ENCODE measurements at regions not wholly inside any gene's neighbourhood (a gene's known extent, or its start where the extent isn't known, plus 50 kb on each side); places are given as distances from the start of the nearest gene placed in this dataset.
"Not testable (repeated sequence)": the region's sequence is repeated elsewhere in the genome, so short reads cannot be mapped to it uniquely, and the experiment has no call there.

- H3K27ac ChIP-seq = no peak overlapping the region
- H3K27me3 ChIP-seq = no peaks in the 10 kb centered on the region
- no peaks in the 10 kb centered on the region for H3K36me3 ChIP-seq
- no peak for DNase-seq (ENCODE audit: low spot score)
- no peak for TF ChIP-seq CTCF (IDR thresholded peaks at IDR 0.05)
- no peaks in the 10 kb centered on the region for H3K9me3 ChIP-seq
- H3K4me3 ChIP-seq = no peak overlapping the region
- no peaks in the 10 kb centered on the region for H3K4me1 ChIP-seq
Measured at GRCh38 chr1:200487650-200488049, 77.8 kb upstream of the ZNF281 start.

DNA sequence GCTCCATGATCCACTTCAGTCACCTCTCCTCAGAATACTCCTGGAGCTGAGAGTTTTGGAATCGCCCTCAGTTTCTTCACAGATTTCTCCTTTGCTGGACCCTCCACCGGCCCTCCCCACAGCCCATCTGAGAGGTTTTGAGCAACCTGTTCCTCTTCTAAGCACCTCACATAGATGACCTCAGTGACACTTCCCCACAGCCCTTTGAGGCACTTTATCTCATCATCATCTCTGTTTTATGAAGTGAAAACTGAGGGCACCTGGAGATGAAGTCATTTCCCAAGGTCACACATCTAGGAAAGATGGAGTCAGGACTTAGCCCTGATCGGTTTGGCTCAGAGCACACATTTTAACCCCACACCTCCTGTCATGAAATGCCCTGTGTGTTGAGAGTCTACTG is 76.8 kb upstream of the ZNF281 start:
- H3K36me3 ChIP-seq = no peaks in the 10 kb centered on the region
- H3K4me1 ChIP-seq = no peaks in the 10 kb centered on the region
- H3K4me3 ChIP-seq = no peak overlapping the region
- DNase-seq (ENCODE audit: low spot score) = no peak
- no peak overlapping the region for H3K27ac ChIP-seq
- no peaks in the 10 kb centered on the region for H3K9me3 ChIP-seq
- TF ChIP-seq CTCF (IDR thresholded peaks at IDR 0.05) = no peak
- H3K27me3 ChIP-seq = no peaks in the 10 kb centered on the region

- DNase-seq (ENCODE audit: low spot score); H3K4me3 ChIP-seq; H3K27me3 ChIP-seq; H3K9me3 ChIP-seq; H3K4me1 ChIP-seq; H3K36me3 ChIP-seq; H3K27ac ChIP-seq: not testable (repeated sequence)
Measured at GRCh38 chr1:200484438-200484946, 74.7 kb upstream of the ZNF281 start.

- H3K4me3 ChIP-seq = no peak overlapping the region
- no peaks in the 10 kb centered on the region for H3K36me3 ChIP-seq
- TF ChIP-seq CTCF (IDR thresholded peaks at IDR 0.05) = no peak
- H3K27me3 ChIP-seq = no peaks in the 10 kb centered on the region
- no peaks in the 10 kb centered on the region for H3K4me1 ChIP-seq
- DNase-seq (ENCODE audit: low spot score) = no peak
- no peaks in the 10 kb centered on the region for H3K9me3 ChIP-seq
- no peak overlapping the region for H3K27ac ChIP-seq
Measured at GRCh38 chr1:200483491-200484143, 73.8 kb upstream of the ZNF281 start.

- no peaks in the 10 kb centered on the region for H3K27me3 ChIP-seq
- no peaks in the 10 kb centered on the region for H3K36me3 ChIP-seq
- H3K27ac ChIP-seq = no peak overlapping the region
- no peak for TF ChIP-seq CTCF (IDR thresholded peaks at IDR 0.05)
- no peak overlapping the region for H3K4me3 ChIP-seq
- no peak for DNase-seq (ENCODE audit: low spot score)
- no peaks in the 10 kb centered on the region for H3K9me3 ChIP-seq
- no peaks in the 10 kb centered on the region for H3K4me1 ChIP-seq
Measured at GRCh38 chr1:200480964-200481363, 71.1 kb upstream of the ZNF281 start.

- DNase-seq (ENCODE audit: low spot score) = no peak
- no peak for TF ChIP-seq CTCF (IDR thresholded peaks at IDR 0.05)
Measured at GRCh38 chr1:200479816-200480215, 70.0 kb upstream of the ZNF281 start.

More at GRCh38 chr1:200479816-200480215, 70.0 kb upstream of the ZNF281 start:
- H3K9me3 ChIP-seq = no peaks in the 10 kb centered on the region
- no peaks in the 10 kb centered on the region for H3K36me3 ChIP-seq
- no peaks in the 10 kb centered on the region for H3K27me3 ChIP-seq
- H3K27ac ChIP-seq = no peak overlapping the region
- H3K4me1 ChIP-seq = no peaks in the 10 kb centered on the region
- H3K4me3 ChIP-seq = no peak overlapping the region
